ENCODE measurements at regions not wholly inside any gene's neighbourhood (a gene's known extent, or its start where the extent isn't known, plus 50 kb on each side); places are given as distances from the start of the nearest gene placed in this dataset.
"Not testable (repeated sequence)": the region's sequence is repeated elsewhere in the genome, so short reads cannot be mapped to it uniquely, and the experiment has no call there.

GRCh38 chr13:47705185-47705584, 295.9 kb downstream of the SUCLA2 start:
- DNase-seq (ENCODE audit: low read depth), result no peak

- no peak for DNase-seq (ENCODE audit: low read depth)
These were observed 304.4 kb downstream of the SUCLA2 start for GRCh38 chr13:47696674-47697073.

- DNase-seq (ENCODE audit: low read depth), result no peak
These were observed 313.5 kb downstream of the SUCLA2 start for GRCh38 chr13:47687577-47687976.

- not testable (repeated sequence) for DNase-seq (ENCODE audit: low read depth)
These were observed 315.9 kb downstream of the SUCLA2 start for GRCh38 chr13:47685156-47685555.

GRCh38 chr13:47680748-47681147, 320.3 kb downstream of the SUCLA2 start:
- DNase-seq (ENCODE audit: low read depth), result peak; percentile 14

- DNase-seq (ENCODE audit: low read depth), result peak; percentile 36
These were observed 321.7 kb downstream of the SUCLA2 start for GRCh38 chr13:47679401-47679800.

- no peak for DNase-seq (ENCODE audit: low read depth)
These were observed 322.7 kb downstream of the SUCLA2 start for GRCh38 chr13:47678201-47678968.

GRCh38 chr13:47675871-47676270, 325.2 kb downstream of the SUCLA2 start:
- no peak for DNase-seq (ENCODE audit: low read depth)

- peak; percentile 85 for DNase-seq (ENCODE audit: low read depth)
These were observed 327.8 kb downstream of the SUCLA2 start for GRCh38 chr13:47673009-47673850.

- peak; percentile 27 for DNase-seq (ENCODE audit: low read depth)
These were observed 328.6 kb downstream of the SUCLA2 start for GRCh38 chr13:47672245-47673008.

GRCh38 chr13:47671776-47672175, 329.3 kb downstream of the SUCLA2 start:
- DNase-seq (ENCODE audit: low read depth), result no peak

- DNase-seq (ENCODE audit: low read depth), result no peak
These were observed 336.0 kb downstream of the SUCLA2 start for GRCh38 chr13:47665043-47665442.

- DNase-seq (ENCODE audit: low read depth), result peak; percentile 9
These were observed 340.0 kb downstream of the SUCLA2 start for GRCh38 chr13:47661076-47661475.

GRCh38 chr13:47656651-47657050, 344.4 kb downstream of the SUCLA2 start:
- no peak for DNase-seq (ENCODE audit: low read depth)

- no peak for DNase-seq (ENCODE audit: low read depth)
These were observed 350.9 kb downstream of the SUCLA2 start for GRCh38 chr13:47650209-47650608.

- DNase-seq (ENCODE audit: low read depth), result no peak
These were observed 354.1 kb downstream of the SUCLA2 start for GRCh38 chr13:47647001-47647400.

- DNase-seq (ENCODE audit: low read depth), result no peak
These were observed 354.8 kb downstream of the SUCLA2 start for GRCh38 chr13:47646298-47646697.

- DNase-seq (ENCODE audit: low read depth), result peak; percentile 24
These were observed 361.2 kb downstream of the SUCLA2 start for GRCh38 chr13:47639738-47640447.

GRCh38 chr13:47638627-47639026, 362.4 kb downstream of the SUCLA2 start:
- no peak for DNase-seq (ENCODE audit: low read depth)

GRCh38 chr13:47632311-47632710, 368.8 kb downstream of the SUCLA2 start:
- no peak for DNase-seq (ENCODE audit: low read depth)

- no peak for DNase-seq (ENCODE audit: low read depth)
These were observed 372.4 kb downstream of the SUCLA2 start for GRCh38 chr13:47628666-47629065.

- DNase-seq (ENCODE audit: low read depth), result no peak
These were observed 377.2 kb downstream of the SUCLA2 start for GRCh38 chr13:47623862-47624261.

All from amniotic epithelial cell (primary cell).